Activated gamma-delta T cell (primary cell): ENCODE measurements at regions not wholly inside any gene's neighbourhood (a gene's known extent, or its start where the extent isn't known, plus 50 kb on each side); places are given as distances from the start of the nearest gene placed in this dataset.
"Not testable (repeated sequence)": the region's sequence is repeated elsewhere in the genome, so short reads cannot be mapped to it uniquely, and the experiment has no call there.

Experiments
- DNase-seq: peaks from one replicate; lab custom pipeline; 2025; lab: John Stamatoyannopoulos, UW

- peak; percentile 62 for DNase-seq
These were observed 61.9 kb upstream of the ATP12A start for GRCh38 chr13:24618011-24618955.

- no peak for DNase-seq
These were observed 60.9 kb upstream of the ATP12A start for GRCh38 chr13:24619282-24619681.

GRCh38 chr13:24622481-24623148 lies 57.6 kb upstream of the ATP12A start:
- not testable (repeated sequence) for DNase-seq

- no peak for DNase-seq
These were observed 57.0 kb upstream of the ATP12A start for GRCh38 chr13:24623149-24623665.

GRCh38 chr13:24624363-24624762 lies 55.8 kb upstream of the ATP12A start:
- DNase-seq, result no peak

- no peak for DNase-seq
These were observed 55.4 kb upstream of the ATP12A start for GRCh38 chr13:24624801-24625231.

- no peak for DNase-seq
These were observed 54.9 kb upstream of the ATP12A start for GRCh38 chr13:24625331-24625731.

GRCh38 chr13:24625870-24626849 lies 54.0 kb upstream of the ATP12A start:
- DNase-seq, result no peak

- no peak for DNase-seq
These were observed 53.0 kb upstream of the ATP12A start for GRCh38 chr13:24627090-24627714.

GRCh38 chr13:24627946-24628345 lies 52.3 kb upstream of the ATP12A start:
- DNase-seq, result no peak

GRCh38 chr13:24629320-24629719 lies 50.9 kb upstream of the ATP12A start:
- no peak for DNase-seq

- DNase-seq, result no peak
These were observed 50.1 kb upstream of the ATP12A start for GRCh38 chr13:24630121-24630520.
